ENCODE measurements at regions not wholly inside any gene's neighbourhood (a gene's known extent, or its start where the extent isn't known, plus 50 kb on each side); places are given as distances from the start of the nearest gene placed in this dataset.

GRCh38 chr6:137351890-137352289, 132.7 kb upstream of the IFNGR1 start:
- DNase-seq (ENCODE audit: low read depth) = no peak
- no peak for TF ChIP-seq CTCF (IDR thresholded peaks at IDR 0.05; ENCODE audit: control insufficient read depth, extremely low read depth, insufficient read depth)
- no peak overlapping the region for H3K4me3 ChIP-seq (ENCODE audit: low read depth, low read length)

- H3K4me3 ChIP-seq (ENCODE audit: low read depth, low read length) = no peak overlapping the region
- TF ChIP-seq CTCF (IDR thresholded peaks at IDR 0.05; ENCODE audit: control insufficient read depth, extremely low read depth, insufficient read depth) = no peak
- DNase-seq (ENCODE audit: low read depth) = no peak
These were observed 131.7 kb upstream of the IFNGR1 start for GRCh38 chr6:137350857-137351256.

GRCh38 chr6:137349856-137350830, 131.0 kb upstream of the IFNGR1 start:
- no peak overlapping the region for H3K4me3 ChIP-seq (ENCODE audit: low read depth, low read length)
- peak; percentile 81 for DNase-seq (ENCODE audit: low read depth)
- TF ChIP-seq CTCF (IDR thresholded peaks at IDR 0.05; ENCODE audit: control insufficient read depth, extremely low read depth, insufficient read depth) = no peak

- H3K4me3 ChIP-seq (ENCODE audit: low read depth, low read length) = no peak overlapping the region
- no peak for TF ChIP-seq CTCF (IDR thresholded peaks at IDR 0.05; ENCODE audit: control insufficient read depth, extremely low read depth, insufficient read depth)
- DNase-seq (ENCODE audit: low read depth) = no peak
These were observed 129.6 kb upstream of the IFNGR1 start for GRCh38 chr6:137348777-137349176.

GRCh38 chr6:137343241-137343640, 124.1 kb upstream of the IFNGR1 start:
- TF ChIP-seq CTCF (IDR thresholded peaks at IDR 0.05; ENCODE audit: control insufficient read depth, extremely low read depth, insufficient read depth) = no peak
- no peak for DNase-seq (ENCODE audit: low read depth)
- H3K4me3 ChIP-seq (ENCODE audit: low read depth, low read length) = no peak overlapping the region

GRCh38 chr6:137342607-137343190, 123.5 kb upstream of the IFNGR1 start:
- no peak for DNase-seq (ENCODE audit: low read depth)
- no peak overlapping the region for H3K4me3 ChIP-seq (ENCODE audit: low read depth, low read length)
- no peak for TF ChIP-seq CTCF (IDR thresholded peaks at IDR 0.05; ENCODE audit: control insufficient read depth, extremely low read depth, insufficient read depth)

Measured in LNCaP clone FGC (cell line).